ENCODE measurements at regions not wholly inside any gene's neighbourhood (a gene's known extent, or its start where the extent isn't known, plus 50 kb on each side); places are given as distances from the start of the nearest gene placed in this dataset.

DNA sequence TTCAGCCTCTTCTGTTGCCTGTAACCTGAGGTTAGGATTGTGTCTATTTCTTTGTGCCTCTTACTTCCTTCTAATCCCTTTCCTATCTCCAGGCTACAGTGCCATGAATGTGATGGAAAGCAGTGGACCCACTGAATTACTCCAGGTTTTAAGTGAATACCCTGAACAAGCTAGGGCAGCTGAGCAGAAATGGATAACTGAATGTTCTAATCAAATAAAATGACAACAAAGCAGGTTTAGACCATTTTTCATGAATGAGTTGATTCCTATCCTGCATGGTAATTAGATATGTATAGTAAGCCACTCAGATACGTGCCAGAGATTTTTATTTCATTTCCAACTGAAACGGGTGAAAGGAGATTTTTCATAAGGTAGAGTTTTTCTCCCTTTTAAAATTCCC is 127.5 kb upstream of the ZP4 start:
- Histone ChIP-seq H3K27ac (no peak overlapping the region), H3K4me1 (no peaks in the 10 kb centered on the region), H3K36me3 (no peaks in the 10 kb centered on the region), H3K9me3 (no peaks in the 10 kb centered on the region), H3K27me3 (ENCODE audit: low read depth) (no peaks in the 10 kb centered on the region), H3K4me3 (no peak overlapping the region)
- TF ChIP-seq, protein P1, sequence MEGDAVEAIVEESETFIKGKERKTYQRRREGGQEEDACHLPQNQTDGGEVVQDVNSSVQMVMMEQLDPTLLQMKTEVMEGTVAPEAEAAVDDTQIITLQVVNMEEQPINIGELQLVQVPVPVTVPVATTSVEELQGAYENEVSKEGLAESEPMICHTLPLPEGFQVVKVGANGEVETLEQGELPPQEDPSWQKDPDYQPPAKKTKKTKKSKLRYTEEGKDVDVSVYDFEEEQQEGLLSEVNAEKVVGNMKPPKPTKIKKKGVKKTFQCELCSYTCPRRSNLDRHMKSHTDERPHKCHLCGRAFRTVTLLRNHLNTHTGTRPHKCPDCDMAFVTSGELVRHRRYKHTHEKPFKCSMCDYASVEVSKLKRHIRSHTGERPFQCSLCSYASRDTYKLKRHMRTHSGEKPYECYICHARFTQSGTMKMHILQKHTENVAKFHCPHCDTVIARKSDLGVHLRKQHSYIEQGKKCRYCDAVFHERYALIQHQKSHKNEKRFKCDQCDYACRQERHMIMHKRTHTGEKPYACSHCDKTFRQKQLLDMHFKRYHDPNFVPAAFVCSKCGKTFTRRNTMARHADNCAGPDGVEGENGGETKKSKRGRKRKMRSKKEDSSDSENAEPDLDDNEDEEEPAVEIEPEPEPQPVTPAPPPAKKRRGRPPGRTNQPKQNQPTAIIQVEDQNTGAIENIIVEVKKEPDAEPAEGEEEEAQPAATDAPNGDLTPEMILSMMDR (IDR thresholded peaks at IDR 0.05), result no peak
- intact Hi-C loops (cut with DNase I), result no loop called here
- DNase-seq (no peak), ATAC-seq (no peak)

DNA sequence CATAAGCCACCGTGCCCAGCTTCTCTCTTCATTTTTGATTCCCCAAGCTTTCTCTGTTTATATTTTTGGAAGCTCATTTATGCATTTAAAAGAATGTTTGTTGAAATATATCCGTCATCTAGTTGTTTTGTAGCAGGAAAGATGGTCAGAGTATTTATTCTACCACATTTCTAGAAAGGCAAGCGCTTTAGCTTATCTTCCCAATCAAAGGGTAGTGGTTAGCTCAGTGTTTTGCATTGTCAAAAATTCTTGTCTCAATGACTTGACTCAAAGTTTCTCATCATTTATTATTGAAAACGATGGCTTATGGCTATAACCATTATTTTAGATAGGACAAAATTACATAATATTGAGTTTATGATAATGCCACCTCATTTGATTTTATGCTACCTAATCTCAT is 116.1 kb upstream of the ZP4 start:
- Histone ChIP-seq H3K27me3 (ENCODE audit: low read depth) (no peaks in the 10 kb centered on the region), H3K4me3 (no peak overlapping the region), H3K9me3 (no peaks in the 10 kb centered on the region), H3K4me1 (no peaks in the 10 kb centered on the region), H3K36me3 (no peaks in the 10 kb centered on the region), H3K27ac (no peak overlapping the region)
- intact Hi-C loops (cut with DNase I), result no loop called here
- ATAC-seq, result no peak
- TF ChIP-seq, protein P1 (IDR thresholded peaks at IDR 0.05), result no peak
- DNase-seq, result no peak

DNA sequence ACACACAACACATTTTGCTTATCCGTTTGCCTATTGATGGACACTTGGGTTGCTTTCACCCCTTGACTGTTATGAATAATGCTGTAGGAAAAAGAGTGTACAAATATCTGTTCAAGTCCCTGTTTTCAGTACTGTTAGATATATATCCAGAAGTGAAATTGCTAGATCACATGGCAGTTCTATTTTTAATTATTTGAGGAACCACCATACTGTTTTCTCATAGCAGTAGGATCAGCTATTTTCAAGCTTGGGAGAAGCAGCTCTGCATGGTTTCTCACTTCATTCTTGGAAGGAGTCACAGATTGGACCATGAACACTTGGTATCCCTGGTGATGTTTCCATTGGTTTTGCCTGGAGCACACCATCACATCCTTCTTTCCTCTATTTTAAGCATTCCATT is 114.4 kb upstream of the ZP4 start:
- Histone ChIP-seq H3K27me3 (ENCODE audit: low read depth) (no peaks in the 10 kb centered on the region), H3K27ac (no peak overlapping the region), H3K4me3 (no peak overlapping the region), H3K4me1 (no peaks in the 10 kb centered on the region), H3K9me3 (no peaks in the 10 kb centered on the region), H3K36me3 (no peaks in the 10 kb centered on the region)
- intact Hi-C loops (cut with DNase I), result no loop called here
- TF ChIP-seq, protein P1 (IDR thresholded peaks at IDR 0.05), result no peak
- ATAC-seq, result no peak
- no peak for DNase-seq

DNA sequence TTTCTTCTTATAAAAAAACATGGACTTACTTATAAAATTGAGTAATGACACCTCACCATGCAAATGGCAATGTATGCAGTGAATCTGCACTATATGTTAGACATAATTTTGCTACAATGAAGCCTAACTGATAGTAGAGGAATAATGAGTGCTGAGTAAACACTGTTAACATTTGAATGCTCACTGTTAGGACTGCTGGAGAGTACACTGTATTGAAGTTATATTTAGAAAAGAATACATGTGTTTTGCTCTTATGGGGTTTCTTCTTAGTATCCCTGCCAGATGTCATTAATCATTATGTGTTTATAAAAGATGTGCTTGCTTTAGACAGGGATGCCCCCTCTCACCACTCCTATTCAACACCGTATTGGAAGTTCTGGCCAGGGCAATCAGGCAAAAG is 111.1 kb upstream of the ZP4 start:
- DNase-seq (no peak), ATAC-seq (no peak)
- no peak overlapping the region for H3K4me3 ChIP-seq
- no peaks in the 10 kb centered on the region for H3K4me1 ChIP-seq
- no peak overlapping the region for H3K27ac ChIP-seq
- no peaks in the 10 kb centered on the region for H3K9me3 ChIP-seq
- no peaks in the 10 kb centered on the region for H3K36me3 ChIP-seq
- intact Hi-C loops (cut with DNase I), result no loop called here
- TF ChIP-seq, protein P1 (IDR thresholded peaks at IDR 0.05), result no peak
- no peaks in the 10 kb centered on the region for H3K27me3 ChIP-seq (ENCODE audit: low read depth)

DNA sequence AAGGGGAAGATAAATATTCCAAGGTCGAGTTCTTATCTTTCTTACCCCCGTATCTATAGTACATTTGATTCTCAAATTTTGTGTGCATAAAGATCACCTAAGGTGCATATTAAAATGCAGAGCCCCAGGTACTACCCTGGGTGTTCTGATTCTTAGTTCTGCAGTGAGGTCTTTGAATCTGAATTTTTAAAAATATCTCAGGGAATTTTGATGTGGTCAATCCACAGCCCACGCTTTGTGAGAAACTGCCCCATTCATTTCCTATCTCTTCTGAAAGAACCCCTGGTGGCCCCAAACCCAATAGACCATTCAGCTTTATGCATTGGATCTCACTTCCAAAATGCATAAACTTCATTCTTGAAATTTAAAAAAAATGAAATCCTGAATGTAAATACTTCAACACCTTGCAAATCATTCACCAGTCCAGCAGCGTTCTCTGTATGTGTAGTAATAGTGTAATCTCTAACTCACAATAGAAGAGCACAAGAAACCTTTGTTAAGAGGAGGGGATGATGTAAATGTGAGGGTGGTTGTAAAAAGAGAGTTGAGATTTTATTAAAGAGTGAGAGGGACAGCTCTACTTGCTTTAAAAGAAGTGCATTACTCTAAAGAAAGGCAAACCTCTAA is 108.8 kb upstream of the ZP4 start:
- ATAC-seq (no peak), DNase-seq (no peak)
- Histone ChIP-seq H3K4me3 (no peak overlapping the region), H3K27me3 (ENCODE audit: low read depth) (no peaks in the 10 kb centered on the region), H3K36me3 (no peaks in the 10 kb centered on the region), H3K27ac (no peak overlapping the region), H3K9me3 (no peaks in the 10 kb centered on the region), H3K4me1 (no peaks in the 10 kb centered on the region)
- TF ChIP-seq, protein P1 (IDR thresholded peaks at IDR 0.05), result no peak
- intact Hi-C loops (cut with DNase I), result no loop called here

DNA sequence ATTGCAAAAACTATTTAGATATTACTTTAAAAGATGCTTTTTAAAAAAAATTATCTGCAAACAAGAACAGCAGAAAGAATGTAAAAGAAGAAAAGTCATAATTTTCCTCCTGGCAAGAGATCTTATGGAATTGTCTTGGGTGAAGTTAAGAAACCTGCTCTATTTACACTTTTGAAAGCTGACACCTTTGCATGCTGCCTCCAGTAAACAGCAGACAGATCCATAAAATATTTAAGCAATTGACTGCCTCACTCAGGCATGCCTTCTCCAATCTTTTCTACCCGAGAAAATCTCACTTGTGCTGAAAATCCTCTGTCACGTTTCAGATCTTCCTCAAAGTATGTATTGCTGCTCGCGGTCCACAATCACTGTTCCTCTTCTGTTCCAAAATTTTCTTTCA is 107.9 kb upstream of the ZP4 start:
- ATAC-seq, result no peak
- Histone ChIP-seq H3K27ac (no peak overlapping the region), H3K36me3 (no peaks in the 10 kb centered on the region), H3K4me1 (no peaks in the 10 kb centered on the region), H3K27me3 (ENCODE audit: low read depth) (no peaks in the 10 kb centered on the region), H3K4me3 (no peak overlapping the region), H3K9me3 (no peaks in the 10 kb centered on the region)
- TF ChIP-seq, protein P1 (IDR thresholded peaks at IDR 0.05), result no peak
- DNase-seq, result no peak
- intact Hi-C loops (cut with DNase I), result no loop called here

Data from lower lobe of right lung (tissue), 2 donors.